ENCODE measurements at regions not wholly inside any gene's neighbourhood (a gene's known extent, or its start where the extent isn't known, plus 50 kb on each side); places are given as distances from the start of the nearest gene placed in this dataset.

- TF ChIP-seq CTCF (IDR thresholded peaks at IDR 0.05): no peak
- no peak for TF ChIP-seq POLR2A (IDR thresholded peaks at IDR 0.05)
These were observed 363.5 kb downstream of the CBLN2 start for GRCh38 chr18:72180689-72181088.
